Spleen (tissue), 11 donors: ENCODE measurements at regions not wholly inside any gene's neighbourhood (a gene's known extent, or its start where the extent isn't known, plus 50 kb on each side); places are given as distances from the start of the nearest gene placed in this dataset.

ENCODE experiments used
- DNase-seq: peaks from one replicate; pipeline ENCODE4 v3.0.0-alpha.2; 2020
- H3K27ac ChIP-seq, 8 donors: fragments of 200-600 bp; sonication (generic) in 7 of 8; 1 replicate in 4 of 8; 2 replicates in 4 of 8; pipeline versions ENCODE4 v1.5.0 to v1.8.0; 2016 to 2021; ENCODE audit warnings: inconsistent platforms in 4 of 8, mild to moderate bottlenecking in 4 of 8, moderate library complexity in 1 of 8
- H3K27me3 ChIP-seq, 7 donors: fragments of 200-600 bp; sonication (generic) in 6 of 7; replicated peaks in 1 of 7; 1 replicate in 4 of 7; 2 replicates in 3 of 7; pipeline versions ENCODE4 v1.5.0 to v1.8.0; 2016 to 2021; ENCODE audit warnings: inconsistent platforms in 3 of 7, mild to moderate bottlenecking in 1 of 7
- H3K36me3 ChIP-seq, 6 donors: fragments of 200-600 bp; sonication (generic) in 5 of 6; 1 replicate in 4 of 6; 2 replicates in 2 of 6; pipeline versions ENCODE4 v1.5.0 to v1.8.0; 2016 to 2021; ENCODE audit warnings: inconsistent platforms in 2 of 6
- H3K4me1 ChIP-seq, 6 donors: fragments of 200-600 bp; sonication (generic) in 5 of 6; 1 replicate in 3 of 6; 2 replicates in 3 of 6; pipeline versions ENCODE4 v1.5.0 to v1.8.0; 2016 to 2021; ENCODE audit warnings: inconsistent platforms in 3 of 6
- H3K4me3 ChIP-seq, 8 donors: fragments of 200-600 bp; sonication (generic) in 7 of 8; 1 replicate in 4 of 8; 2 replicates in 4 of 8; pipeline versions ENCODE4 v1.5.0 to v1.8.0; 2016 to 2021; ENCODE audit warnings: inconsistent platforms in 4 of 8, mild to moderate bottlenecking in 4 of 8, moderate library complexity in 2 of 8
- H3K9me3 ChIP-seq, 8 donors: fragments of 200-600 bp; sonication (generic) in 7 of 8; 1 replicate in 4 of 8; 2 replicates in 4 of 8; pipeline versions ENCODE4 v1.5.0 to v1.8.0; 2016 to 2021; ENCODE audit warnings: inconsistent platforms in 4 of 8
- CTCF ChIP-seq, 11 experiments: fragments of 200-600 bp in 7 of 11; fragments of 450-650 bp in 4 of 11; sonication (generic) in 4 of 11; IDR thresholded peaks in 8 of 11; conservative IDR thresholded peaks in 3 of 11; 1 replicate in 7 of 11; 2 replicates in 4 of 11; pipeline versions ENCODE4 v1.4.0 to v1.8.0; 2016 to 2021; ENCODE audit warnings: antibody characterized with exemption in 11 of 11, inconsistent platforms in 4 of 11, mild to moderate bottlenecking in 1 of 11
- POLR2A ChIP-seq, 3 donors: fragments of 450-650 bp; IDR thresholded peaks; one replicate each; pipeline ENCODE4 v1.5.1; 2017; ENCODE audit warnings: antibody characterized with exemption in 3 of 3, mild to moderate bottlenecking in 1 of 3
- POLR2AphosphoS5 ChIP-seq, 3 donors: sonication (generic); formaldehyde crosslinking; IDR thresholded peaks; one replicate each; pipeline ENCODE4 v1.5.1; 2017; ENCODE audit warnings: antibody characterized with exemption in 3 of 3
- WGBS, 5 donors: extraction: QIAGEN DNeasy Blood & Tissue Kit in 3 of 5; methylation state at CpG; one replicate each; pipeline versions ENCODE4 v1.1.5 to v1.1.7; 2013 to 2018; 5-methylcytosine and 5-hydroxymethylcytosine counted together
- intact Hi-C: fragments of 100-400 bp; cut with DNase I; formaldehyde crosslinking; loops from one replicate; pipeline ENCODE4 v1.15.0; 2023; ENCODE audit warnings: low total_unique reads
- donor health status: healthy with polysubstance abuse.
- donor health status: DM: no; HTN: no; CAD: no; lungs with moderate emphysema.
- donor health status: DM: no; HTN: no; CAD: no.
- donor health status: Bipolar disorder and iron deficiency.
- donor health status: healthy.
- donor health status: DM: no; HTN: no; CAD: no.
- donor health status: DM: yes; HTN: yes; CAD: no.

- DNase-seq, result no peak
- Histone ChIP-seq H3K4me1 (no peaks in the 10 kb centered on the region), H3K27ac (no peak overlapping the region), H3K4me3 (no peak overlapping the region), H3K9me3 (no peaks in the 10 kb centered on the region), H3K27me3 (peaks cover 0 to 18% (median 0%) of the 10 kb centered on the region in 7 donors), H3K36me3 (no peaks in the 10 kb centered on the region)
- TF ChIP-seq CTCF (IDR thresholded peaks at IDR 0.05 in 8 of 11, conservative IDR thresholded peaks at IDR 0.05 in 3 of 11) (no peak), POLR2AphosphoS5 (IDR thresholded peaks at IDR 0.05) (no peak), POLR2A (IDR thresholded peaks at IDR 0.05) (no peak)
- 74 to 92% (median 85%) methylated on average over 7 of the region's 7 CpGs for WGBS, 5 donors
- intact Hi-C loops, result no loop called here
These were observed 145.9 kb upstream of the ST8SIA2 start for GRCh38 chr15:92247649-92248242.

GRCh38 chr15:92266796-92267685, 126.6 kb upstream of the ST8SIA2 start:
- 71 to 86% (median 75%) methylated on average over 14 of the region's 14 CpGs for WGBS, 5 donors

GRCh38 chr15:92268900-92269299, 124.8 kb upstream of the ST8SIA2 start:
- Histone ChIP-seq H3K4me1 (no peaks in the 10 kb centered on the region), H3K36me3 (no peaks in the 10 kb centered on the region), H3K4me3 (no peak overlapping the region), H3K9me3 (no peaks in the 10 kb centered on the region), H3K27me3 (peaks cover 0 to 38% (median 0%) of the 10 kb centered on the region in 7 donors), H3K27ac (no peak overlapping the region)
- WGBS, 5 donors, result 67 to 91% (median 79%) methylated on average over 3 of the region's 3 CpGs
- DNase-seq, result no peak
- no peak for TF ChIP-seq POLR2AphosphoS5 (IDR thresholded peaks at IDR 0.05)
- TF ChIP-seq CTCF (IDR thresholded peaks at IDR 0.05 in 8 of 11, conservative IDR thresholded peaks at IDR 0.05 in 3 of 11), result no peak
- intact Hi-C loops, result no loop called here

More at GRCh38 chr15:92266796-92267685, 126.6 kb upstream of the ST8SIA2 start:
- Histone ChIP-seq H3K4me3 (no peak overlapping the region), H3K27ac (no peak overlapping the region), H3K9me3 (peaks cover 0 to 3% (median 0%) of the 10 kb centered on the region in 8 donors), H3K27me3 (peaks cover 0 to 30% (median 0%) of the 10 kb centered on the region in 7 donors), H3K36me3 (no peaks in the 10 kb centered on the region), H3K4me1 (no peaks in the 10 kb centered on the region)
- no peak for TF ChIP-seq POLR2AphosphoS5 (IDR thresholded peaks at IDR 0.05)
- TF ChIP-seq CTCF (IDR thresholded peaks at IDR 0.05 in 8 of 11, conservative IDR thresholded peaks at IDR 0.05 in 3 of 11), result no peak
- no peak for TF ChIP-seq POLR2A (IDR thresholded peaks at IDR 0.05)
- intact Hi-C loops, result no loop called here
- DNase-seq, result no peak

- TF ChIP-seq CTCF (IDR thresholded peaks at IDR 0.05 in 8 of 11, conservative IDR thresholded peaks at IDR 0.05 in 3 of 11) (no peak), POLR2A (IDR thresholded peaks at IDR 0.05) (no peak), POLR2AphosphoS5 (IDR thresholded peaks at IDR 0.05) (no peak)
- peaks cover 0 to 31% (median 0%) of the 10 kb centered on the region in 7 donors for H3K27me3 ChIP-seq
- H3K4me1 ChIP-seq, result no peaks in the 10 kb centered on the region
- 44 to 87% (median 70%) methylated on average over 1 of the region's 1 CpG for WGBS, 5 donors
- no peaks in the 10 kb centered on the region for H3K36me3 ChIP-seq
- H3K4me3 ChIP-seq, result no peak overlapping the region
- H3K9me3 ChIP-seq, result no peaks in the 10 kb centered on the region
- H3K27ac ChIP-seq, result no peak overlapping the region
- intact Hi-C loops, result loop anchor here (10.0 kb wide), 1 partner anchor 444 kb away; no protein-coding TSS in a partner anchor
- DNase-seq, result no peak
These were observed 122.5 kb upstream of the ST8SIA2 start for GRCh38 chr15:92271179-92271578.
